ENCODE measurements at regions not wholly inside any gene's neighbourhood (a gene's known extent, or its start where the extent isn't known, plus 50 kb on each side); places are given as distances from the start of the nearest gene placed in this dataset.

GRCh38 chr5:158273035-158273434 lies 414.1 kb upstream of the CLINT1 start:
- no peak for TF ChIP-seq CTCF (IDR thresholded peaks at IDR 0.05; ENCODE audit: insufficient read depth, low read length, missing control alignments)
- no peak overlapping the region for H3K4me3 ChIP-seq (ENCODE audit: low read depth, low read length)
- DNase-seq (ENCODE audit: low read depth, low spot score), result no peak
- CTCF ChIA-PET, result no interaction called here
- POLR2A ChIA-PET, result no interaction called here

GRCh38 chr5:158272409-158272808 lies 413.5 kb upstream of the CLINT1 start:
- CTCF ChIA-PET, result no interaction called here
- no peak overlapping the region for H3K4me3 ChIP-seq (ENCODE audit: low read depth, low read length)
- no peak for DNase-seq (ENCODE audit: low read depth, low spot score)
- POLR2A ChIA-PET, result no interaction called here
- no peak for TF ChIP-seq CTCF (IDR thresholded peaks at IDR 0.05; ENCODE audit: insufficient read depth, low read length, missing control alignments)

- TF ChIP-seq CTCF (IDR thresholded peaks at IDR 0.05; ENCODE audit: insufficient read depth, low read length, missing control alignments), result no peak
- POLR2A ChIA-PET, result no interaction called here
- DNase-seq (ENCODE audit: low read depth, low spot score), result no peak
- H3K4me3 ChIP-seq (ENCODE audit: low read depth, low read length), result no peak overlapping the region
- CTCF ChIA-PET, result no interaction called here
Measured at GRCh38 chr5:158270996-158271554, 412.1 kb upstream of the CLINT1 start.

GRCh38 chr5:158268286-158268685 lies 409.3 kb upstream of the CLINT1 start:
- ChIA-PET CTCF (no interaction called here), POLR2A (no interaction called here)
- H3K4me3 ChIP-seq (ENCODE audit: low read depth, low read length), result no peak overlapping the region
- TF ChIP-seq CTCF (IDR thresholded peaks at IDR 0.05; ENCODE audit: insufficient read depth, low read length, missing control alignments), result no peak
- no peak for DNase-seq (ENCODE audit: low read depth, low spot score)

GRCh38 chr5:158267228-158267627 lies 408.3 kb upstream of the CLINT1 start:
- H3K4me3 ChIP-seq (ENCODE audit: low read depth, low read length), result no peak overlapping the region
- ChIA-PET CTCF (no interaction called here), POLR2A (no interaction called here)
- DNase-seq (ENCODE audit: low read depth, low spot score), result no peak
- no peak for TF ChIP-seq CTCF (IDR thresholded peaks at IDR 0.05; ENCODE audit: insufficient read depth, low read length, missing control alignments)

GRCh38 chr5:158265931-158266700 lies 407.2 kb upstream of the CLINT1 start:
- POLR2A ChIA-PET, result no interaction called here
- TF ChIP-seq CTCF (IDR thresholded peaks at IDR 0.05; ENCODE audit: insufficient read depth, low read length, missing control alignments), result no peak
- DNase-seq (ENCODE audit: low read depth, low spot score), result no peak
- CTCF ChIA-PET, result interaction anchor here (1.3 kb wide), 1 partner anchor 10 kb away, joined by 3 read pairs; no protein-coding TSS in a partner anchor
- no peak overlapping the region for H3K4me3 ChIP-seq (ENCODE audit: low read depth, low read length)
